Epithelial cell of prostate (primary cell): ENCODE measurements at regions not wholly inside any gene's neighbourhood (a gene's known extent, or its start where the extent isn't known, plus 50 kb on each side); places are given as distances from the start of the nearest gene placed in this dataset.
"Not testable (repeated sequence)": the region's sequence is repeated elsewhere in the genome, so short reads cannot be mapped to it uniquely, and the experiment has no call there.

Source experiments
- DNase-seq: peaks from one replicate; pipeline ENCODE4 v3.0.0-alpha.2; 2011; ENCODE audit warnings: low read depth, low spot score
- H3K27ac ChIP-seq: fragments of 450-650 bp; 2 replicates; pipeline ENCODE4 v1.5.1; 2017; ENCODE audit warnings: mild to moderate bottlenecking

DNA sequence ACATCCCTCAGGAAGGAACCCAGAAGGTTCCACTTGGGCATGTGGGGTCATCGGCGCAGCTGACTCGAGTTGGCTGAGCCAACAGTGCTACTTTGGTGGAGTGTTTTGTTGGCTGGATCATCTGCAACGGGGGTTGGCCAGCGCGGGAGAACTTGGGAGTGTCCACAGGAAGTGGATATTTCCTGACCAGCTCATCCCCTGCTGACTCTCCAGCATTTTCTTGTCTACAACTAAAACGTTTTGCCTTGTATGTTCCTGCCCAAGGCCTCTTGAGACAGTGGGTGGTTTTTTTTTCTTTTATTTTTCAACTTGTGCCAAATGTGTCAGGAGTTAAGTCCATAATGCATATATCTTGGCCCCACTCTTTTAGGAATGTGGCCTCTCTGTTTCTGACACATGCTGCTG lies 208.6 kb downstream of the ZNF365 start:
- H3K27ac ChIP-seq: peak overlapping the region; percentile 74
- DNase-seq: peak; percentile 26

GRCh38 chr10:62583876-62584615 lies 209.9 kb downstream of the ZNF365 start:
- DNase-seq: no peak
- H3K27ac ChIP-seq: peak overlapping the region; percentile 74

- no peak overlapping the region for H3K27ac ChIP-seq
- DNase-seq: no peak
Observed at GRCh38 chr10:62584731-62585130, 210.6 kb downstream of the ZNF365 start.

- no peak overlapping the region for H3K27ac ChIP-seq
- no peak for DNase-seq
Observed at GRCh38 chr10:62585211-62585775, 211.1 kb downstream of the ZNF365 start.

DNA sequence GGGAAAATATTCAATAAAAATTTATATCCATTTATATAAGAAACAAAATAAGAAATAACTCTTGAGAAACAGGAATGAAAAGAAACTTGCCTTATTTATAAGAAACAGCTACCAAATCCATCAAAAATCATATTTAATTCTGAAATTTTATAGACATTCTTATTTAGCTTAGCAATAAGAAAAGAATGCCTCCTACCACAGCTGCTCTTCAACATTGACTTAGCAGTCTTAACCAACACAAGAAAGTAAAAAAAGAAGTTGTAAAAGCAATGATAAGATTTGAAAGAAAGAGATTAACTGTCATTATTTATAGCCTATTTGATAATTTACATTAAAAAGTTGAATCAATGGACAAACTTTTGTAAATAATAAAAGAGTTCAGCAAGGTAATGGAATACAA lies 212.8 kb downstream of the ZNF365 start:
- no peak overlapping the region for H3K27ac ChIP-seq
- DNase-seq: no peak

DNA sequence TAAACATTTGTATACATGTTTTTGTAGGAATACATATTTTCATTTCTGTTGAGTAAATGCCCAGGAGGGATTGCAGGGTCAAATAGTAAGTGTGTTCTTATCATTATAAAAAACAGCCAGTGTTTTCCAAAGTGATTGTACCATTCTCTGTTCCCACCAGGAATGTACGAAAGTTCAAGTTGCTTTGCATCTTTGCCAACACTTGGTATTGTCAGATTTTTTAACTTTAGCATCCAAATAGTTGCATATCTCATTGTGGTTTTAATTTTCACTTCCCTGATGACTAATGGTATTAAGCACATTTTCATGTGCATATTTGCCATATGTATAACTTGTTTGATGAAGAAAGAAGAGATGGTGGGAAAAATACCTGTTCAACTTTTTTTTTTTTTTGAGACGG lies 213.9 kb downstream of the ZNF365 start:
- no peak for DNase-seq
- no peak overlapping the region for H3K27ac ChIP-seq

DNA sequence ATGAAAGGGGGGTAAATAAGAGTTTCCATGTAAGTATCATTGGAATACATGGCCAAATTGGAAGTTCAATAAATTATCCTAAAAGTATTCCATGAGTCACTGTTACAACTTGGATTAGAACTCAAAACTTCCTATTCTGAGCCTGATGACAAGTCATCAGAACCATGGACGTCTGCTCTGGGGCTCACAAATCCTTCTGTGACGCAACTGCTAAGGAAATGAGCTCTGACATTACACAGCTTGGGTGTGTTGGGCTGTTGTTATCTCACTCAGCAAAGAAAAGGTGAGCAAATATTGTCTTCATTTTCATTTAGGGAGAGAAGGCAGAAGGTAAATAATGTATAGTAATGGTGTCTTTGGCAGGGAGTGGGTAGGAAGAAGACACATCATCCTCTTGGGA lies 214.8 kb upstream of the ADO start:
- DNase-seq: peak; percentile 36
- peak overlapping the region; percentile 23 for H3K27ac ChIP-seq

- no peak for DNase-seq
- peak overlapping the region; percentile 23 for H3K27ac ChIP-seq
Observed at GRCh38 chr10:62590306-62590705, 214.2 kb upstream of the ADO start.

DNA sequence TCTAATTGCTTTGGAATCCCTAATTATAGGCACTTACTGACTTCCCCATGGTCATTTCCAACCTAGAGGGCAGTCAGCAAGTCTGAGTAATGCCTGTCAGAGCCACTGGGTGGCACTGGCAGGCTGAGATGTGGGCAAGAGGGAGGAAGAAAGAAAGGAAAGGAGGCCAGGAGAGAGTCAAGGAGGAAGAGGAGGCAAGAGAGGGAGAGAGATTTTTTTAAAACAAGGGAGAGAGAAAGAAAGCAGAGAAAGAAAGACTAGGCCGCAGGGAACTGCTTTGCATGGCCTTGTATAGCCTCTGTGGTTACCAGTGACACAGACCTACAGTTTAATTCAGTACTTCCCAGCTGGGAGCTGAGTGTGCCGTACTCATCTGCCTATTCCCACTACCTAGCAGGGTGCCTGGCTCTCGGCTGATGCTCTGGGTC lies 210.4 kb upstream of the ADO start:
- no peak overlapping the region for H3K27ac ChIP-seq
- no peak for DNase-seq

DNA sequence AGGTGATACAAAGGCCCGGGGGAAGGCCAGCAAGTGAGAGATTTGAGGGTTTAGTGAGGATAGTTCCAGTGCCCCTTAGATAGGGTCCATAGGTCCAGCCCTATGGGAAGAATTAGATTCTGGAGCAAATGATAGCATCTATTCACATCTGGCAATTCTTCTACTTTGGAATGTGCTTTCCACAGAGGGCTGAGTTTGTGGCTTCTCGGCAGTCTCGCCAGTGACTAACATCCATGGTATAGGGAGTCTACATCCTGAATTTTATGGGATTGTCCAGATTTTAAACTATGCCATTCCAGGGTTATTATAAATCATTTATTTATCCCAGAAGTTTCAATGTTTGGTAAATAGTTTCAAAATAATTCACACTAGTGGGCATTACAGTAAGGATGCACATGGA lies 207.3 kb upstream of the ADO start:
- DNase-seq: no peak
- no peak overlapping the region for H3K27ac ChIP-seq

DNA sequence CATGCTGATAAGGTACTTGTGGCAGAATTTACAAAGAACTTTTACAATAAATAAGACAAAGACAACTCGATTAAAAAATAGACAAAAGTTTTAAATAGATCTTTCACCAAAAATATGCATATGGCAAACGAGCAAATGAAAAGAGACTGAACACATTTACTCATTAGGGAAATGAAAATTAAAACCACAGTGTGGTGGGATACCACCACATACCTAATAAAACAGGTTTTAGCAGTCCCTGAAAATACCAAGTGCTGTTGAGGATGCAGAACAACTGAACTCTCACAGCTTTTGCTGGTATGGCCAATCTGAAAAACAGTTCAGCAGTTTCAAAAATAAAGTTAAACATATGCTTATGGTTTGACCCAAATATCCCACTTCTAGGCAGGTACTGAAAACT lies 205.4 kb upstream of the ADO start:
- no peak for DNase-seq
- no peak overlapping the region for H3K27ac ChIP-seq

DNA sequence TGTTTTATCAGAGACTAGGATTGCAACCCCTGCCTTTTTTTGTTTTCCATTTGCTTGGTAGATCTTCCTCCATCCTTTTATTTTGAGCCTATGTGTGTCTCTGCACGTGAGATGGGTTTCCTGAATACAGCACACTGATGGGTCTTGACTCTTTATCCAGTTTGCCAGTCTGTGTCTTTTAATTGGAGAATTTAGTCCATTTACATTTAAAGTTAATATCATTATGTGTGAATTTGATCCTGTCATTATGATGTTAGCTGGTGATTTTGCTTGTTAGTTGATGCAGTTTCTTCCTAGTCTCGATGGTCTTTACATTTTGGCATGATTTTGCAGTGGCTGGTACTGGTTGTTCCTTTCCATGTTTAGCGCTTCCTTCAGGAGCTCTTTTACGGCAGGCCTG lies 198.0 kb upstream of the ADO start:
- not testable (repeated sequence) for DNase-seq, H3K27ac ChIP-seq

DNA sequence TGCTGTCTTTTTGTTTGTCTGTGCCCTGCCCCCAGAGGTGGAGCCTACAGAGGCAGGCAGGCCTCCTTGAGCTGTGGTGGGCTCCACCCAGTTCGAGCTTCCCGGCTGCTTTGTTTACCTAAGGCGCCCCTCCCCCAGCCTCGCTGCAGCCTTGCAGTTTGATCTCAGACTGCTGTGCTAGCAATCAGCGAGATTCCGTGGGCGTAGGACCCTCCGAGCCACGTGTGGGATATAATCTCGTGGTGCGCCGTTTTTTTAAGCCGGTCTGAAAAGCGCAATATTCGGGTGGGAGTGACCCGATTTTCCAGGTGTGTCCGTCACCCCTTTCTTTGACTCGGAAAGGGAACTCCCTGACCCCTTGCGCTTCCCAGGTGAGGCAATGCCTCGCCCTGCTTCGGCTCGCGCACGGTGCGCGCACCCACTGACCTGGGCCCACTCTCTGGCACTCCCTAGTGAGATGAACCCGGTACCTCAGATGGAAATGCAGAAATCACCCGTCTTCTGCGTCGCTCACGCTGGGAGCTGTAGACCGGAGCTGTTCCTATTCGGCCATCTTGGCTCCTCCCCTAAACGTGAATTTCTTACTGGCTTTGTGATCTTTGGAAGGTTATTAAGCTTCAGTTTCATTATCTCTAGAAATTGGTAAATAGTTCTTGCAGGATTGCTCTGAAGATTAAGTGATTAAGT lies 196.2 kb upstream of the ADO start:
- H3K27ac ChIP-seq, DNase-seq: not testable (repeated sequence)

GRCh38 chr10:62610649-62611229 lies 193.8 kb upstream of the ADO start:
- no peak overlapping the region for H3K27ac ChIP-seq
- DNase-seq: no peak

- no peak overlapping the region for H3K27ac ChIP-seq
- DNase-seq: no peak
Observed at GRCh38 chr10:62613424-62613823, 191.1 kb upstream of the ADO start.

GRCh38 chr10:62613859-62614258 lies 190.7 kb upstream of the ADO start:
- no peak overlapping the region for H3K27ac ChIP-seq
- no peak for DNase-seq

- DNase-seq: peak; percentile 89
- H3K27ac ChIP-seq: peak overlapping the region; percentile 50
Observed at GRCh38 chr10:62614389-62615157, 189.9 kb upstream of the ADO start.

DNA sequence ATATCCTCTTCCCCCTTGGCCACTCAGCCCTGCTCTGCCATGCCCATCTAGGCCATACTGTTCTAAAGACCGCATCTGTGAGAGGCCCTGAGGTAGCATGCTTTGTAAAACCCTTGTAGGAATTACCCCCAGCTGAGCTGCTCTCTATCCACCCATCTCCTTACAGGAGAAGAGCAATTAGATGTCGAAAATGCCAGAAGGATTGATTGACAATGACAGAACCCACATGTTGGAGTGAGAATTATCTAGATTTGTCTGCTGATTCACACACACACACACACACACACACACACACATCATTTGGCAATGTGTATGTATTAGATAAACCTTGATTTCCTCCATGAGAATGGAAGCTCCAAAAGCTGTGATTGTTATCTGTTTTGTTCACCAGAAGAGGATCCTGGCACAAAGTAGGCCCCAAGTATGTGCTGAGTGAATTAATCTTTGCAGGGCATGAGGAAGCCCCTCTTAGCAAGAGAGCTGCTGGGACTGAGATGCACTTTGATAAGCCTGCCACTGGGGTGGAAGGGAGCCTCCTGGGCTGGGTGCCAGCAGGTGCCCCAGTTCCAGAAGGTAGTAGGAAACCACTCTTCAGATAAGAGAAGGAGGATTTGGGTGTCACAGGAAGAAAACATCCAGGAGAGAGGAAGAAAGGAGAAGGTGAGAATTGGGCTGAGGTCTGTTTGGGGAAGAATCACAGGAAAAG lies 187.5 kb upstream of the ADO start:
- DNase-seq: no peak

GRCh38 chr10:62617652-62618051 lies 186.9 kb upstream of the ADO start:
- no peak overlapping the region for H3K27ac ChIP-seq
- DNase-seq: no peak

More for the DNA sequence above, 187.5 kb upstream of the ADO start:
- no peak overlapping the region for H3K27ac ChIP-seq

DNA sequence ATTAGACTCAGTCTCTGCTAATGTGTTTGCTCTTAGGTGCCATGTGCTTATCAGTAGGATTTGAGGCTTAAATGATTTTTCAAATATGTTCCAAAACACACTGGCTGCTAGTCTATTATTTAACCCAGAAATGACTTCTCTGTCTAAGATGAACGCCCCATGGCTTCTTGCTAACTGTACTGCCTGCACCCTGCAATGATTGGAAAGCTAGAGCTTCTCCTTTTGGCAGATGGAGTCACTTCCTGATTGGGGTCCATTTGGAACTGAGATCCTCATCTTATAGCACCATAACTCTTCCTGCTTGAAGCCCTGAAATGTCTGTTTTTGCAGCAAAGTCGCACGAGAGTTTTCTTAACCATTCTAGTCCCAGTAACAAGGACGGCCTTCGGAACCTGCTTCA lies 186.5 kb upstream of the ADO start:
- H3K27ac ChIP-seq: no peak overlapping the region
- DNase-seq: no peak
